ENCODE measurements at regions not wholly inside any gene's neighbourhood (a gene's known extent, or its start where the extent isn't known, plus 50 kb on each side); places are given as distances from the start of the nearest gene placed in this dataset.

GRCh38 chr20:61023612-61024011, 228.4 kb upstream of the CDH4 start:
- TF ChIP-seq, protein P1, sequence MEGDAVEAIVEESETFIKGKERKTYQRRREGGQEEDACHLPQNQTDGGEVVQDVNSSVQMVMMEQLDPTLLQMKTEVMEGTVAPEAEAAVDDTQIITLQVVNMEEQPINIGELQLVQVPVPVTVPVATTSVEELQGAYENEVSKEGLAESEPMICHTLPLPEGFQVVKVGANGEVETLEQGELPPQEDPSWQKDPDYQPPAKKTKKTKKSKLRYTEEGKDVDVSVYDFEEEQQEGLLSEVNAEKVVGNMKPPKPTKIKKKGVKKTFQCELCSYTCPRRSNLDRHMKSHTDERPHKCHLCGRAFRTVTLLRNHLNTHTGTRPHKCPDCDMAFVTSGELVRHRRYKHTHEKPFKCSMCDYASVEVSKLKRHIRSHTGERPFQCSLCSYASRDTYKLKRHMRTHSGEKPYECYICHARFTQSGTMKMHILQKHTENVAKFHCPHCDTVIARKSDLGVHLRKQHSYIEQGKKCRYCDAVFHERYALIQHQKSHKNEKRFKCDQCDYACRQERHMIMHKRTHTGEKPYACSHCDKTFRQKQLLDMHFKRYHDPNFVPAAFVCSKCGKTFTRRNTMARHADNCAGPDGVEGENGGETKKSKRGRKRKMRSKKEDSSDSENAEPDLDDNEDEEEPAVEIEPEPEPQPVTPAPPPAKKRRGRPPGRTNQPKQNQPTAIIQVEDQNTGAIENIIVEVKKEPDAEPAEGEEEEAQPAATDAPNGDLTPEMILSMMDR (IDR thresholded peaks at IDR 0.05; ENCODE audit: insufficient read depth, low read length): no peak
- TF ChIP-seq REST (IDR thresholded peaks at IDR 0.05; ENCODE audit: insufficient replicate concordance, low read depth): no peak

Measured in HL-60 (cell line).